ENCODE measurements at regions not wholly inside any gene's neighbourhood (a gene's known extent, or its start where the extent isn't known, plus 50 kb on each side); places are given as distances from the start of the nearest gene placed in this dataset.

DNA sequence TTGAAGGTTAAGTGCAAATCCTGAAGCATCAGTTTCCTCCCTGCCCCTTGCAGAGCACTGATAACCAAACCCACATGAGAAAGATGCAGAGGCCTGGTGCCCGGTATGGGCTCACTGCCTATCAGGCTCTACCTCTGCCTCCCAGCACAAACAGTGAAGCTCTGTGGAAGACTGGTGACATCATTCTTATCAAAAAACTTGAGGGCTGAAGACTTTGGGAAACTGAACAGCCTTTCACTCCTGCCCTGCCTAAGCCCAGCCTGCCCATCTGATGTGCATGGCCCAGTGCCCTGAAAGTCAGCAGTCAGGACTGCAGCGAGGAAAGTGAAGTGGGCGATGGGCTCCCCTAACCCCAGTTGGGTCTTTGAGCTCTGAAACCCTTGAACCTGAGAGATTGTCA, 174.8 kb upstream of the ARL4C start:
- ChIA-PET CTCF (no interaction called here), POLR2A (no interaction called here)
- Histone ChIP-seq H3K4me3 (no peak overlapping the region), H3K4me2 (no peak overlapping the region), H3K4me1 (peaks cover 41% of the 10 kb centered on the region), H3K9me3 (peaks cover 13% of the 10 kb centered on the region; the same call in 1 of the 3 replicates), H3K27ac (peak overlapping the region in 1 of 2 experiments; percentile 74; a peak in 3 of 6 replicates)
- ATAC-seq: no peak
- WGBS (ENCODE audit: missing lambda C conversion rate): 93% methylated on average over 3 of the region's 3 CpGs
- FAIRE-seq: no peak
- DNase-seq (ENCODE audit: low read depth in 1 of 2, low spot score in 1 of 2): no peak
- no peak for TF ChIP-seq JUN (IDR thresholded peaks at IDR 0.05)
- no peak for TF ChIP-seq RNF2 (IDR thresholded peaks at IDR 0.05; ENCODE audit: borderline replicate concordance, low read depth)
- TF ChIP-seq TFCP2L1 (CRISPR knock-in tag; IDR thresholded peaks at IDR 0.05): no peak
- no peak for TF ChIP-seq CEBPB (IDR thresholded peaks at IDR 0.05)
- no peak for TF ChIP-seq ESRRA (IDR thresholded peaks at IDR 0.05; ENCODE audit: borderline replicate concordance, low read length)
- TF ChIP-seq, protein P1, sequence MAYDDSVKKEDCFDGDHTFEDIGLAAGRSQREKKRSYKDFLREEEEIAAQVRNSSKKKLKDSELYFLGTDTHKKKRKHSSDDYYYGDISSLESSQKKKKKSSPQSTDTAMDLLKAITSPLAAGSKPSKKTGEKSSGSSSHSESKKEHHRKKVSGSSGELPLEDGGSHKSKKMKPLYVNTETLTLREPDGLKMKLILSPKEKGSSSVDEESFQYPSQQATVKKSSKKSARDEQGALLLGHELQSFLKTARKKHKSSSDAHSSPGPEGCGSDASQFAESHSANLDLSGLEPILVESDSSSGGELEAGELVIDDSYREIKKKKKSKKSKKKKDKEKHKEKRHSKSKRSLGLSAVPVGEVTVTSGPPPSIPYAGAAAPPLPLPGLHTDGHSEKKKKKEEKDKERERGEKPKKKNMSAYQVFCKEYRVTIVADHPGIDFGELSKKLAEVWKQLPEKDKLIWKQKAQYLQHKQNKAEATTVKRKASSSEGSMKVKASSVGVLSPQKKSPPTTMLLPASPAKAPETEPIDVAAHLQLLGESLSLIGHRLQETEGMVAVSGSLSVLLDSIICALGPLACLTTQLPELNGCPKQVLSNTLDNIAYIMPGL (CRISPR knock-in tag; IDR thresholded peaks at IDR 0.05; ENCODE audit: borderline replicate concordance): no peak
- TF ChIP-seq ZC3H11A (IDR thresholded peaks at IDR 0.05): no peak
- no peak for TF ChIP-seq PBX3 (IDR thresholded peaks at IDR 0.05)

DNA sequence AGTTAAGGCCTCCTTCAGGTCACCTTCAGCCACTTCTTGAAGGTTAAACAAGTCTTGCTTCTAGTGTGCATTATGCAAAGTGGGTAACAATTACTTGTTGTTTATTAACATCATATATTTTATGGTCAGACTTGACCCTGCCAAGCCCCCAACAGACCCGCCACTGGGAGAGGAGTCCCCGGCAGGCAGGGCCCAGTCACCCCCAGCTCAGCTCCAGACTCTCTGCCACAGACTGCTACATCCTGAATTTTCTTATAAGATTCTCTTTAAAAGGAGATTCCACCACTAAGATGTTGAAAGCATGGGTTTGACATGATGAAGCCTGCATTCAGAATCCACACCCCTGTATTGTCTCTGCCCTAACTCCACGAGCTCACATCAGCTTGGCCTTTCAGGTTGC, 174.3 kb upstream of the ARL4C start:
- ChIA-PET CTCF (no interaction called here), POLR2A (no interaction called here)
- H3K27ac ChIP-seq: peak overlapping the region in 1 of 2 experiments; percentile 74; a peak in 3 of 6 replicates
- DNase-seq (ENCODE audit: low read depth in 1 of 2, low spot score in 1 of 2): no peak
- H3K4me1 ChIP-seq: peaks cover 36% of the 10 kb centered on the region
- TF ChIP-seq NR3C1 (IDR thresholded peaks at IDR 0.05) (no peak), CHD4 (IDR thresholded peaks at IDR 0.05; ENCODE audit: borderline replicate concordance) (no peak), REST (IDR thresholded peaks at IDR 0.05) (no peak), EHMT2 (IDR thresholded peaks at IDR 0.05; ENCODE audit: low read depth) (no peak), BCL3 (IDR thresholded peaks at IDR 0.05) (no peak), FOSB (CRISPR knock-in tag; IDR thresholded peaks at IDR 0.05) (no peak), ESRRA (IDR thresholded peaks at IDR 0.05; ENCODE audit: borderline replicate concordance, low read length) (no peak), POLR2A (IDR thresholded peaks at IDR 0.05; ENCODE audit: low read length) (no peak), E2F6 (IDR thresholded peaks at IDR 0.05; ENCODE audit: borderline replicate concordance, low read depth) (no peak), PBX3 (IDR thresholded peaks at IDR 0.05) (no peak), HOXA7 (CRISPR knock-in tag; IDR thresholded peaks at IDR 0.05) (no peak)
- no peak for ATAC-seq
- H3K4me2 ChIP-seq: no peak overlapping the region
- H3K9me3 ChIP-seq: peaks cover 13% of the 10 kb centered on the region; the same call in 1 of the 3 replicates
- H3K4me3 ChIP-seq: no peak overlapping the region
- no peak for FAIRE-seq
- 83% methylated on average over 3 of the region's 3 CpGs for WGBS (ENCODE audit: missing lambda C conversion rate)
